HG02852 (cell line): ENCODE measurements at regions not wholly inside any gene's neighbourhood (a gene's known extent, or its start where the extent isn't known, plus 50 kb on each side); places are given as distances from the start of the nearest gene placed in this dataset.

Experiments used
- ATAC-seq: cut with Tn5 transposase; IDR thresholded peaks from one replicate; pipeline ENCODE4 v1.9.1; 2021; ENCODE audit warnings: mild to moderate bottlenecking, moderate library complexity; ENCODE audit not compliant: unreplicated experiment

DNA sequence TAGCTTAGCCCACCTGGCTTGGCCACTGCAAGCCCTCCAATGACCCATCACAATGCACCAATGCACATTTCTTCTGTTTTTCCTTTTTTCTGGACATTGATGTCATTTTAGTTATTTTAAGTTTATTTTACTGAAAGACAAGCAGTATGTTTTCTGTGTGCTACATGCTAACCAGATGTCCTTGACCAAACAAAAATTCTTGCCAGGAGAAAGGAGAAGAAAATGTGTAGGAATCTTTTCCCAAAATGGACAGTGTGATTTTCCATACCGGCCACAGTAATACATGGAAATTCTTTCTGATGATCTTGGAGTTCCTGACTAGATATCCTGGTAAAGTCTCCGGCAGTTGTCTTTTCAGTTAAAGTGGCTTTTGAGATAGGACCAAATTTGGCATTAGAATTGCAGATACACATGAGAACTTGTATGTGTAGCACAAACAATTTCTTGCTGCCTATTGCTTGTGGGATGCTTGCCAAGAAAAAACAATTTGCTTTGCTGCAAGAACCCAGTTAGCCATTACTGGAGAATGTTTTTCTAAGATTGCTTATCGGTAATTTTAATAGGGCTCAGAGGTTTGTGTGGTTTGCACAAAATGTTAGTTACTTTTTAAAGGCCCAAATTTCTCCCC is 696.5 kb upstream of the CITED2 start:
- no peak for ATAC-seq

DNA sequence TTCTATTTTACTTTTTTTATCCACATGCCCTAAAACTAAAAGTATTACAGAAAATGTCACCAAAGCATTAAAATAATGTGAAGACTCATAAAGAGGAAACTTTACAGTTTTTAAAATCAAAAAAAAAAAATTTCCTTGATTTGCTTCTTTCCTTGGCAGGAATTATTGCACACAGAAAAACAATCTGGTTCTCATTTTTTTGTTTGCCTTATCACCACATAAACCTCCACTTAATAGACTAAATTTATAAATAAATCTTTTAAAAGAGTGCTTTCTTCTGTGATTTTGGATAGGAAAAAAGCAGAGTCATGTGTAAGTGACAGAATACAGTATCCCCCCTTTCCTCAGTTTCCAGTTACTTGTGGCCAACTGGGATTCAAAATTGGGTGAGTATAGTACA is 695.1 kb upstream of the CITED2 start:
- ATAC-seq = no peak

DNA sequence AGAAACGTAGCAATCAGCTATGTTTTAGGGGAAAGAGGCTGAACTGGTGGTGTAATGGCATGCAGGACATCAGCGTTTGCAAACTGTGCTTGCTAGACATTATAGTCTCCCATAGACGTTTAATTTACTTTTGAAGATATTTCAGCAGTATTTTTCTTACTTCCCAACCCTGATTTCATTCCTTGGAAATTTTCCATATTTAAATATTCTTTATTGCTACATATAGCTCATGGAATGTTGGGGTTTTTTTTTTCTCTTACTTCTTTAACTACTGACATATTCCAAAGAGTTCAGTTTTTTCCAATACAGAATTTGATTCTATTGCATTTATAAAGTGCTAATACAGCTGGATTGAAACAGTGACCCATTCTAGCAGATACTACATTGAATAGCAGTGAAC is 694.4 kb upstream of the CITED2 start:
- no peak for ATAC-seq

DNA sequence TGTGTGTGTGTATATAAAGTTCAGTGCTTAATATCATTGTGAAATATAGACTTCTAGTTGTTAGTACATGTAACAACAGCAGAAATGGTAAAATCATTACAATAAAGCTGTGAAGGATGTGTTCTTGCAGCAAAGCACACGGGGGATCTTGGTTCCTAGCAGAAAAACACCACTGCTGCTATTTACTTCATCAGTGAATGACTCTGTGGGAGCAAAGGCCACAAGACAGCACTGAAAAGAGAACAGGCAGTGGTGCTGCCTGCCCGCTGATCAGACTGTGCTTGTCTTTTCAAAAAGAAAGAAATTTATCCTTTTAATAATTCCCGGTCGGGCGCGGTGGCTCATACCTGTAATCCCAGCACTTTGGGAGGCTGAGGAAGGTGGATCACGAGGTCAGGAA is 689.9 kb upstream of the CITED2 start:
- no peak for ATAC-seq

DNA sequence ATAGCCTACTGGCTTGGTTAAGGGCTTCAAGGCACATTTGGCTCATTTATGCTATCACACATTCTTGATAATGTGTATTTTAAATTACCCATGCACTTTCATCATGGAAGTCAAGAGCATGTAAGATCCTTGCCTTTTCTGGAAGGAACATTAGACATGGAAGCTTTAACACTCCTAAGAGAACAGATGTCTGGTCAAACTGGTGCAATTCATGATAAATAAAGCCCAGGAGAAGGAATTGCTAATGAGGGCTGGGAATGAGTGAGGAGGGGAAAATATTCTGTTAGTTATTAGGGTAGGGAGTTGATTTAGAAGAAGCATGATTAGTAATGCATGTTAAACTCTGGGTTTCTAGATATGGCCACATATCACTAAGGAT is 688.6 kb upstream of the CITED2 start:
- no peak for ATAC-seq

DNA sequence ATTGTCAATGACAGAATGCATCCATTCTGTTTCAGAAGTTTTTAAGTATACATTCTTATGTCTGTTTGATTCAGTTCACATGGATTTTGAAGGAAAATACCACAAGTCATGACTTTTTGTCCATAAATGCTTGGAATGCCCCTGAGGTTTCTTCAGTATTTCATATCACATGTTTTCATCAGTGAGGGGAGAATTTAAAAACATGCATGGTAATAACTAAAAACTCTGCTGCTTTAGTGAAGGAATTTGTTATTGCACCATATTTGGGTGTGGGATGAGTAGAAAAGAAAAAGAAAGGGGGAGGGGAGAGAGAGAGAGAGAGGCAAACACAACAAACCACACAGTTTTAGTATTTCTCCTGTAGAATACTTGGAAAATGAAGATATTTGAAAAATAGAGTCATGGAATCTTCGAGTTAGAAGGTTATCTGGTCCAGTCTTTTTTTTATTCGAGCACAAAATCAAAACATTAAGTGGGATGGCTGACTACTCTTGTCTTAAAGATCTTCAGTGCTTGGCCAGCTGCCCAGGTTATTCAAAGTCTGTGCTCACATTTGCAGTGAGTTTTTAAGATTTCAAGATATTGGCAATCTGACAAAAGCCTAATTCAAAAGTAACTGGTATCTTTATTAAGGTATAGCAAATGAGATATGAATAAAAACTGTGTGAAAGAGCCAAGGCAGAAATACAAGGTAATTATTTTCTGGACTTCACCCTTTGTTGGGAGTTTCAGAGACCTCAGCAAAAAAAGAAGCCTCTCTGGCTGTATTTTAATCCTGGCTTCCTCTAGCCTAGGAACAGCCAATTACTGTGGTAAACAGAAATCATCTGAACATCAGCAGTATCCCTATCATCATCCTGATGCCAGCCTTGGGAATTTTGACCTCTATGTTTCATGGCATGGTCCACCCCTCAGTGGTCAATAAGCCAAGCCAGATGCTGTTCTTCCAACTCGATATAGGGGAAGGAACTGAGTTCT is 687.9 kb upstream of the CITED2 start:
- ATAC-seq = no peak

DNA sequence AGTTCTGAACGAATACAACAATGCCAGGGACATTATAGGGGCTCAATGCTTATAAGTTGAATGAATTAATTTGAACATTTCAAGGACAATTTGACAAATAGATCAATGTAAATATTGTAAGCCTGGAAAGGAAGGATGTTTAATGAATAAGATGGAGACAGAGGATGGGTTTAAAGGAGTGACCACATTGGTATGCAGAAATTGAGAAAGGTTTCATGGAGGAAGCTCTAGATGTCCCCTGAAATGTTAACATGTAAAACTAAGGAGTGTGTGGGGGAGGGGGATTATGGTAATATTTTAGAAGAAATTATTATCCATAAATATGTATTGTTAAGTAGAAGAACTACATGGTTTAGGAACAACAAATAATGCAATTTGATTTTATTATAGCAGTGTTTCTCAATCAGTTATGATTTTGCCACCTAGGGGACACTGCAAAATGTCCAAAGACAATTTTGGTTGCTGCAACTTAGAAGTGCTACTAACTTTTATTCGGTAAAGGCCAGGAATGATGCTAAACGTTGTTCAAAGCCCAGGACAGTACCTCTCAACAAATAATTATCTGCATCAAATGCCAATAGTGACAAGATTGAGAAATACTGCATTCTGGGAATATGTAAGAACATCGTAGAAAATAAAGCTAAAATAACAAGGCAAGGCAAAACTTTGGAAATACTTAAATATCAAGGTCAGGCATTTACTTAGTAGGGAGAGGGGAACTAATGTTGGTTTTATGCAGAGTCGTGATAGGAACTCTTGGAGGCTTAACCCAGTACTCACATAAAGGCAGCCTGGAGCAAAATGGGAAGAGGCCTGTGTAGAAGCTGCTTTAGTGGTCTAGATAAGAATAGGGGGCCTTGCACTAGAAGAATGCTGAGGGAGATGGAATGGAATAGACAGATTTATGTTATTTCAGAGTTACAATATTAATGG is 686.9 kb upstream of the CITED2 start:
- ATAC-seq = no peak

DNA sequence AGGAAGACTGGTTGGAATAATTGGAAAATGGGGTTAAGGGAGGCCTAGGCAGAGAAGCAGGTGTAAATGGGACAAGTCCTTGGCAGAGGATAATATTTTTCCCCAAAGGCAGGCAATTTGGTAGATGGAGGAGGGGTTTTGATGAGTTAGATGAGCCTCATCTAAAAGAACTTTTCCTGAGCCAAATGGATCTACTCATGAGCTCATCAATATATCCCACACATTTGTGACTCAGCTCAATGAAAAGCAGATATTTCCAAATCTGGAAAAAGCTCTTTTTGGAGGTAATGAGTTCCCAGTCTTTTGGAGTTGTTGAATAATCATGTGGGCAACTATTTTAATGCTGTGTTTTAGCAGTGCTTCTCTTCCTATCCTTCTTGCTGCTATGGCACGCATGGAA is 685.5 kb upstream of the CITED2 start:
- ATAC-seq = no peak

DNA sequence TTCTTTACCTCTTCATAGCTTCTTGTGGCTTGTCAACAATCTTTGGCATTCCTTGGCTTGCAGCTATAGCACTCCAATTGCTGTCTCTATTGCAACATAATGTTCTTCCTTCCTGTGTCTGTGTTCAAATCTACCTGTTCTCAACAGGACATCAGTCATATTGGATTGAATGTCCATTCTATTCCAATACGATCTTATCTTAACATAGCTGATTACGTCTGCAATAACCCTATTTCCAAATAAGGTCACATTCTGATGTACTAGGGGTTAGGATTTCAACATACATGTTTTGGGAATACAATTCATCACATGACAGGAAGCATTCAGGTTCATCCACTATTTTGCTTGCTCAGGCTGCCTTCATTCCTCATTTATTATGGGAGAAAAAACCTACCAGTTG is 684.4 kb upstream of the CITED2 start:
- ATAC-seq = no peak

DNA sequence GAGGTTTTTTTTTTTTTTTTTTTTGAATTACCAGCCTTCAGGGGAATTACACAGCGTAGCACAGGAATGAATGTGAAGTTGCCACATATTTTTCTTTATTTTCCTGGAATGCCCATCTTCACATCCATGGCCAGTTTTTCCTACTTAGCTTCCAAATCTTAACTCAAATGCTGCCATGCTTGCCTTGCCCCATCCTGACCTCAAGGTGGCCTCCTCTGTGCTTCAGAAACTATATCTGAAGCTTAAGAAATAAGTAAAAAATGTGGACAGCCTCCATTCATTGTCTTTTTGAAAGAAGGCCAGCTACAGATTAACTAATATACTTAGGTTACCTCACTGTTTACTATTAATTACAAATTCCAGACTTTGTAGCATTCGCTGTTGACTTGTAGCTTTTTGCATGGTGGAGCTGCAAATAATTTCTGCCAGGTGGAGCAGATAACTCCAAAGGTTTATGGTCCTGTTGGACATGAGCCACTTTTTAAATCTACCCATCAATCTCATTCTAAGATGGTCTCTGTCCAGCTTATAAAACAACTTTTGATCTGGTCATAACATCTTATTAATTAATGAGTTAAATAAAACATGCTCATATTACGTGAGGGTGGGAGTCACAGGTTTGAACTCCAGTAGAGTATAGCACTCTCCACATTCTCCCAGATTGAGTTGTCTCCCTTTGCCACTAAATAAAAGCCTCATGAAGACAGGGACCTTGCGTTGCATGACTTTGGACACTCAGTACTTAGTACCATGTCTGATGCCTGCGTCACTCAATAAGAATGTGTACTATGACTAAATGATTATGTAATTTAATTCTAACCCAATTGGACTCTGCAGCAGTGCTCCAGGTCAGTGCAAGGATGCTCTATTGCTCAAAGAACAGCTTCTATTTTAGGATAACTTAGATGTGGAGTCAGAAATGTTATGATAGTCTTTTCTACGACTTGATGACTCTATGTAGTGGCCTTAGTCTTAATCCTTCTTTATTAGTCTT is 678.6 kb upstream of the CITED2 start:
- no peak for ATAC-seq

DNA sequence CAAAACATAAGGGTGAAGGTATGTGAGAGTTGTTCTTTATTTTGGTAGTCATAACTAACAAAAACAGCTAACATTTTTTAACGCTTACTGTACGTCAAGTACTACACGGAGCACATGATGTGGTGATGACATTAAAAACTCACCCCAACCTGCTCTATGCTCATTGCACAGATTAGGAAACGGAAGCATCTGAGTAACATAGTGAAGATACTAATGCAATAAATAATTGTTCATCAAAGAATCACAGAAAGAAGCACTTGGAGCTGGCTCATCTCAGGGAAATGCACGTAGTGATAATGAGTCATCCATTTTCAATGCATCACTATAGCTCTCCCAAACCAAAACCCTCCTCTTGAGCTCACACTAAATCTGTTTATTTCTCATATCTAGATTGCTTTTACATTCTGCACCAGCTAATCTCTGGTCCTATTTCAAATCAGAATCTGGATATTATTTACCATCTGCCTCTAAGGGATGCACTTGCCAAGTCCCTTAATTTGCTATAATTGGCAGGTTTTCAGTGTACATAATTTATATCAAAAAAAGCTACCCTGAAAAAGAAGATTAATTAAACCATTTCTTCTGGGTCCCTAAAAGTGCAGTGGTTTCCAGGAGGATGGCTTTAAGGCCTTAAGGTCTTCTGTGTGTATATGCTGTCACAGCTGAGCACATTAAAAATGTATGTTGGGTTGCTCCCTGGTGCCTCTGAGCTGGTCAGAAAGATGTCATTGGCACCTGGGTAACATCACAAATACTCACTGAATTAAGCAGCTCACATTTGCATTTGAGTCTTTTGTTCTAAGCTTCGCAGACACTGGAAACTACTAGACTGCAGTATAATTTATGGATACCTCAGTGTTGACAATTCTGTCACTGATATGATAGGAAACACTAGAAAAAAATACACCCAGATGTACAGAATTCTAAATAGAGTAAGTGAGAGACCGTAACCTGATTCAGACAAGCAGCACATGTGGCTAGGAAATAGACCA is 677.4 kb upstream of the CITED2 start:
- no peak for ATAC-seq

DNA sequence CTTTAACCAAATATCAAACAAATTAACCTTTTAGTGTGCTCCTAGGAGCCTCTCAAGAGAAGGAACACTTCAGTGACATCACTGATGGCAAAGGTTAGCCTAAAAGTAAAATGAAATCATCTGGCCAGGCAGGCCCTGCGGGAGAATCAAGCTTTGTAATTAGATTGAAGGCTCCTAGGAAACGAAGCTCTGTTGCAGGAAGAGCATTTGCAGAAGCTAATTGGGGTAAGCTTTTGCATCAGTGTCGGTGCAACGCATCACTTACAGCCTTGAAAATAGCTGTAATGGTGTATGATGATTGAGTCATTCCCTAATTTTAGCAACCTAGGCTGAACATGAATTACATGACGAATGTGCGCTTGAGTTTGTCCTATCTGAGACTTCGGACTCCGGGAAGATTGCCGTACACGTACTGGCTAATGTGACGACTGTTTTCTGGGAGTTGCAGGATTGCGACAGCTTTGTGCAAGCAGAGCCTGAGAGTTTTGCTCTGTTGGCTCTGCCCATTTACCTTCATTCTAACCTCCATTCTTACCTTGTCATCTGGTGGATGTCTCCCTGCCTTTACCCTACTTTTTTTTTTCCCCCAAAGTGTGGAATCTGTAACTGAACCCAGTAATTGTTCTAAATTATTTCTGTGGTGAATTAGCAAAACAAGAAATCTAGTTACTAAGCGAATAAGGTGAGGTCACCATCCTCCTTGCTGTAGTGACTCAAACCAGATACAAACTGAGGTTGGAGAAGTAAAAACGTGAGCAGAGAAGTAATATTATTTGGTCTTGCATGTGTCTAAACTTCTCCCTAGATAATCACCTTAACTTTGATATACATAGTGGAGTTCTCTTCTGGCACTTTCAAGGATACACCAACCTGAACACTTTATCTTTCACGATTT is 675.9 kb upstream of the CITED2 start:
- no peak for ATAC-seq

DNA sequence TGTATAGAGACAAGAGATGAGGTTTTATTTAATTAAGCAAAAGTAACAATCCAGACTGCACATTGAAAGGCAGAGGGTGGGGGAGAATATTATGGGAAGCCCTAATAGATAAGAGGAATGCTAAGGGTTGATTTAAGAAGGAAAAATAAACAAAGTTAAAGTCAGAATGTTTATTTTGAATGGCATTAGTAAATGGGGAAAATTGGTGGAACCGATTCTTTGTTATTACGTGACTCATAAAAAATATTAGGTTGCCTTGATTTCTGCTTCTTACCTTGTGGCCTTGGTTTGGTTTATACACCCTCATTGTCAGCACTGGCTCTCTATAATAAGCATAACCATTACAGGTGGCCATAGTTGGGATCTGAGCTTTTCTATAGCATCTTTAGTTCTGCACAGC is 674.8 kb upstream of the CITED2 start:
- ATAC-seq = no peak

DNA sequence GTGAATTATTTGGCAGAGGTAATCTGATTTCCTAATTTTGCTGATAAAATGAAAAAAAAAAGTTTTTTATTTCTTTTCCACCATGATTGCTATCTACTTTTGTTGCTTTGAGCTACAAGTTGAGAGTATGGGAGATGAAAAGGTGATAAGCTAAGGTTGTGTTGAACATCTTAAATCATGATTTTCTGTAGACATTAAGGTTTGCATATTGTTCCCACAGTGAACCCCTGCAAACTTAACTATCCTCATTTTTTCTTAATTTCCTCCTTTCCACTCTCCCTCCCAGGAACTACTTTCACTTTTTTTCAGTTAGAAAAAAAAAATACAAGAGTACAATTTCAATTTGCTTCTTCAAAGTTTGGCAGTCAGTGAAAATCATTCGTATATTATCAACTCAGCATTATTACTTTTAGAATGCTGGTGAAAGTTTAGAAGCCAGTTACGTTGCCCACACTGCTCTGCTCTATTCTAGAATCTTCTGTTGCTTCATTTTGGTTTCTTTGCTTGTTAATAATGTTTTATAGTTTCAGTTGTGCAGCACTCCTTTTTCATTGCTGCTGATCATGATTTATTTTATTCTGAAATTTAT is 673.8 kb upstream of the CITED2 start:
- no peak for ATAC-seq

DNA sequence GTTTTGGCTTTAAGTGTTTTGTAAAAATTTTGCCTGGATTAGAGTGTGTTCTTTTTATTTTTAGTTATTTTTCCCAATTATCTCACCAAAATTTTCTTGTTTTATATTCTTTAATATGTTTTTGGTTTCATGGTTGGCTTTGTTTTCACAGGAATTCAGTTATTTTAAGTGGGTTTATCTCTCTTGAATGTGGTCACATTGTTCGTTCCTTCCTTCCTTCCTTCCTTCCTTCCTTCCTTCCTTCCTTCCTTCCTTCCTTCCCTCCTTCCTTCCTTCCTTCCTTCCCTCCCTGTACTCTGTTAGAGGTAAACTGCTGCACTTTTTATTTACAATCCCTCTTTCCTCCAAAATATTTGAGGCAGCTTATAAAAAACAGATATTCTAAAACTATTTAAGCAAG is 672.9 kb upstream of the CITED2 start:
- ATAC-seq = no peak

DNA sequence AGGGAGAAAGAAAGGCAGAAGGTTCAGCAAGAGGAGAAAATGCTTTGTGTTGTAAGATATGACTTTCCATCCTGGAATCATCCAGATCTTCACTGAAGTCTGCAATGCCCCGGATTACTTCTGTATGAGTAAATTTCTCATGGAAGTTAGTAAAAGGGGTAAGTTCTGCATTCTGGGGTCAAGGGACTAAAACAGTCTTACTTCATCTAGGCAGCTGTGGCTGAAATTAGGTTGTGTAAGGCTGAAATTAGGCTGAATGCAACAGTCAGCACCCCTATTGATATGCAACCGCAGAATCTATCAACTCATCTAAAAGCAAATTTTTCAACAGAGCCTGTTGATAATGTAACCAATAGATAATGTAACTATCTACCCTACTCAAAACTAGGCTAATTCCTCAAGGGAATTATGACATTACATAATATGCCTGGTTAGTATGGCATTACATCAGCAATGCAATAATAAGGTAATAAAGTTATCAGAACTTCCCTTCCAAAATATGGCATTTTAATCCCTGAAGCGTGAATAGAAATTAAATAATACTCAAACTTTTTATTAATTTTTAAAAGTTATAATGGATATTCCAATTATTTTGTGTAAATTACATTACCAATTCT is 671.7 kb upstream of the CITED2 start:
- no peak for ATAC-seq

DNA sequence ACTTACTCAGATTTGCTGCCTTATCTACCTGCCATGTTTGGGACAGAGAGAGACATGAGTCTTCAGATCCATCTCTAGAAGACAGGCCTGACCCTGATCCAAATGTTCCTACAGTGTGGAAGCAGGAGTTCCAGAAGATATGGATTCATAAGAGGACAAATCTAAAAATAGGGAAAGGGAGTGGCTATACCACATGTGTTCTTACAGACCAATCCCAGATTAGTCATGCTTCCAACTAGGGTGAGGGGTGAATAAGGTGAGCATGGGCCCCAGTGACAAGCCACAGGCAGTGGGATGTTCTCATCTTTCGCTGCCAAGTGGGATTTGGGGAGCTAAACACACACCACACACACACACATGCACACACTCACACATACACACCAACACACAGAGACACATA is 670.7 kb upstream of the CITED2 start:
- ATAC-seq = no peak
